ENCODE measurements at regions not wholly inside any gene's neighbourhood (a gene's known extent, or its start where the extent isn't known, plus 50 kb on each side); places are given as distances from the start of the nearest gene placed in this dataset.

- H2AFZ ChIP-seq (ENCODE audit: low read length), result no peak overlapping the region
- BruUV-seq (replicated peaks), result no TSS peak
- H3K9me2 ChIP-seq (replicated peaks; ENCODE audit: low read length), result no peaks in the 10 kb centered on the region
- no peak for DNase-seq
- no peak for ATAC-seq
- POLR2A ChIA-PET (ENCODE audit: unreplicated experiment), result no interaction called here
- H4K20me1 ChIP-seq (ENCODE audit: low read length), result no peaks in the 10 kb centered on the region
- no peak overlapping the region for H3K4me2 ChIP-seq (ENCODE audit: low read length)
- H3K4me1 ChIP-seq (ENCODE audit: insufficient read depth, low read length), result no peaks in the 10 kb centered on the region
- no peaks in the 10 kb centered on the region for H3K36me3 ChIP-seq (ENCODE audit: low read depth, low read length)
- no peaks in the 10 kb centered on the region for H3K9me3 ChIP-seq (ENCODE audit: low read length)
- no peak overlapping the region for H3K9ac ChIP-seq (ENCODE audit: low read length)
- no peak overlapping the region for H3K4me3 ChIP-seq (ENCODE audit: low read length)
- H3K27ac ChIP-seq (ENCODE audit: low read length), result no peak overlapping the region
- CTCF ChIA-PET, result no interaction called here
- H3K79me2 ChIP-seq (ENCODE audit: low read length), result no peaks in the 10 kb centered on the region
- H3K27me3 ChIP-seq (ENCODE audit: low read length), result peaks cover 72% of the 10 kb centered on the region
- TF ChIP-seq EZH2phosphoT487 (IDR thresholded peaks at IDR 0.05; ENCODE audit: borderline replicate concordance, low read length) (no peak), EZH2 (IDR thresholded peaks at IDR 0.05; ENCODE audit: low read length, unreplicated experiment) (no peak)
- no peaks in the 10 kb centered on the region for H3F3A ChIP-seq (ENCODE audit: low read length, unreplicated experiment)
- intact Hi-C loops (cut with micrococcal nuclease), result no loop called here
Observed at GRCh38 chr21:32212116-32212515, 66.7 kb downstream of the MIS18A start.

- DNase-seq, result no peak
- Histone ChIP-seq H2AFZ (ENCODE audit: low read length) (no peak overlapping the region), H4K20me1 (ENCODE audit: low read length) (no peaks in the 10 kb centered on the region), H3K9me2 (replicated peaks; ENCODE audit: low read length) (no peaks in the 10 kb centered on the region), H3K79me2 (ENCODE audit: low read length) (no peaks in the 10 kb centered on the region), H3K4me2 (ENCODE audit: low read length) (no peak overlapping the region), H3K4me1 (ENCODE audit: insufficient read depth, low read length) (no peaks in the 10 kb centered on the region), H3K27me3 (ENCODE audit: low read length) (peaks cover 70% of the 10 kb centered on the region), H3K4me3 (ENCODE audit: low read length) (no peak overlapping the region), H3K9me3 (ENCODE audit: low read length) (no peaks in the 10 kb centered on the region), H3F3A (ENCODE audit: low read length, unreplicated experiment) (no peaks in the 10 kb centered on the region), H3K9ac (ENCODE audit: low read length) (no peak overlapping the region), H3K36me3 (ENCODE audit: low read depth, low read length) (no peaks in the 10 kb centered on the region), H3K27ac (ENCODE audit: low read length) (no peak overlapping the region)
- TF ChIP-seq EZH2 (IDR thresholded peaks at IDR 0.05; ENCODE audit: low read length, unreplicated experiment) (no peak), EZH2phosphoT487 (IDR thresholded peaks at IDR 0.05; ENCODE audit: borderline replicate concordance, low read length) (no peak)
- intact Hi-C loops (cut with micrococcal nuclease), result no loop called here
- ATAC-seq, result no peak
- POLR2A ChIA-PET (ENCODE audit: unreplicated experiment), result no interaction called here
- CTCF ChIA-PET, result no interaction called here
- BruUV-seq (replicated peaks), result no TSS peak
Observed at GRCh38 chr21:32211306-32211705, 67.5 kb downstream of the MIS18A start.

GRCh38 chr21:32209580-32209979, 69.3 kb downstream of the MIS18A start:
- H3K79me2 ChIP-seq (ENCODE audit: low read length), result no peaks in the 10 kb centered on the region
- H3K9ac ChIP-seq (ENCODE audit: low read length), result no peak overlapping the region
- intact Hi-C loops (cut with micrococcal nuclease), result no loop called here
- no peak overlapping the region for H3K4me2 ChIP-seq (ENCODE audit: low read length)
- no peak for DNase-seq
- H3F3A ChIP-seq (ENCODE audit: low read length, unreplicated experiment), result no peaks in the 10 kb centered on the region
- no peak overlapping the region for H3K27ac ChIP-seq (ENCODE audit: low read length)
- no peaks in the 10 kb centered on the region for H4K20me1 ChIP-seq (ENCODE audit: low read length)
- H3K27me3 ChIP-seq (ENCODE audit: low read length), result peaks cover 63% of the 10 kb centered on the region
- BruUV-seq (replicated peaks), result no TSS peak
- ChIA-PET CTCF (no interaction called here), POLR2A (ENCODE audit: unreplicated experiment) (no interaction called here)
- H3K36me3 ChIP-seq (ENCODE audit: low read depth, low read length), result no peaks in the 10 kb centered on the region
- H3K4me1 ChIP-seq (ENCODE audit: insufficient read depth, low read length), result no peaks in the 10 kb centered on the region
- H2AFZ ChIP-seq (ENCODE audit: low read length), result no peak overlapping the region
- ATAC-seq, result no peak
- H3K9me2 ChIP-seq (replicated peaks; ENCODE audit: low read length), result no peaks in the 10 kb centered on the region
- H3K9me3 ChIP-seq (ENCODE audit: low read length), result no peaks in the 10 kb centered on the region
- no peak overlapping the region for H3K4me3 ChIP-seq (ENCODE audit: low read length)
- no peak for TF ChIP-seq EZH2phosphoT487 (IDR thresholded peaks at IDR 0.05; ENCODE audit: borderline replicate concordance, low read length)
- TF ChIP-seq EZH2 (IDR thresholded peaks at IDR 0.05; ENCODE audit: low read length, unreplicated experiment), result no peak
- no peak for TF ChIP-seq CTCF (conservative IDR thresholded peaks at IDR 0.05; ENCODE audit: low read depth, low read length)

- no peak overlapping the region for H3K9ac ChIP-seq (ENCODE audit: low read length)
- ChIA-PET CTCF (no interaction called here), POLR2A (ENCODE audit: unreplicated experiment) (no interaction called here)
- no peak for ATAC-seq
- no peaks in the 10 kb centered on the region for H3F3A ChIP-seq (ENCODE audit: low read length, unreplicated experiment)
- TF ChIP-seq CTCF (conservative IDR thresholded peaks at IDR 0.05; ENCODE audit: low read depth, low read length), result no peak
- no peak for TF ChIP-seq EZH2 (IDR thresholded peaks at IDR 0.05; ENCODE audit: low read length, unreplicated experiment)
- no peak for TF ChIP-seq EZH2phosphoT487 (IDR thresholded peaks at IDR 0.05; ENCODE audit: borderline replicate concordance, low read length)
- no peaks in the 10 kb centered on the region for H4K20me1 ChIP-seq (ENCODE audit: low read length)
- no peaks in the 10 kb centered on the region for H3K36me3 ChIP-seq (ENCODE audit: low read depth, low read length)
- no peaks in the 10 kb centered on the region for H3K4me1 ChIP-seq (ENCODE audit: insufficient read depth, low read length)
- H3K27ac ChIP-seq (ENCODE audit: low read length), result no peak overlapping the region
- no peak overlapping the region for H3K4me3 ChIP-seq (ENCODE audit: low read length)
- H3K79me2 ChIP-seq (ENCODE audit: low read length), result no peaks in the 10 kb centered on the region
- H3K9me2 ChIP-seq (replicated peaks; ENCODE audit: low read length), result no peaks in the 10 kb centered on the region
- no peaks in the 10 kb centered on the region for H3K9me3 ChIP-seq (ENCODE audit: low read length)
- intact Hi-C loops (cut with micrococcal nuclease), result no loop called here
- no TSS peak for BruUV-seq (replicated peaks)
- H3K4me2 ChIP-seq (ENCODE audit: low read length), result no peak overlapping the region
- H3K27me3 ChIP-seq (ENCODE audit: low read length), result peaks cover 52% of the 10 kb centered on the region
- DNase-seq, result no peak
- H2AFZ ChIP-seq (ENCODE audit: low read length), result no peak overlapping the region
Observed at GRCh38 chr21:32207406-32207716, 71.5 kb downstream of the MIS18A start.
